CD14-positive monocyte (primary cell): ENCODE measurements at regions not wholly inside any gene's neighbourhood (a gene's known extent, or its start where the extent isn't known, plus 50 kb on each side); places are given as distances from the start of the nearest gene placed in this dataset.

ENCODE experiments used
- DNase-seq, 3 donors: peaks; one replicate each; pipeline ENCODE4 v3.0.0-alpha.2; 2011 to 2022
- H2AFZ ChIP-seq: 2 replicates; pipeline ENCODE4 v1.6.0; 2012; ENCODE audit warnings: mild to moderate bottlenecking, low read depth, low read length, inconsistent platforms; ENCODE audit not compliant: insufficient read depth, poor library complexity, severe bottlenecking
- H3K27ac ChIP-seq, 2 donors: 1 replicate in 1 of 2; 2 replicates in 1 of 2; pipeline ENCODE4 v1.5.1; 2012 to 2013; ENCODE audit warnings: low read length in 2 of 2, control low read depth in 1 of 2, inconsistent platforms in 1 of 2, low read depth in 1 of 2, mild to moderate bottlenecking in 1 of 2
- H3K27me3 ChIP-seq, 2 donors: one replicate each; pipeline versions ENCODE4 v1.6.0 to v1.6.1; 2011 to 2013; ENCODE audit warnings: low read length in 2 of 2; ENCODE audit not compliant: control insufficient read depth in 2 of 2, insufficient read depth in 2 of 2
- H3K36me3 ChIP-seq, 2 donors: replicated peaks in 1 of 2; 1 replicate in 1 of 2; 2 replicates in 1 of 2; pipeline versions ENCODE4 v1.5.1 to v1.6.1; 2012 to 2013; ENCODE audit warnings: low read length in 2 of 2, control low read depth in 1 of 2, inconsistent platforms in 1 of 2, mild to moderate bottlenecking in 1 of 2; ENCODE audit not compliant: insufficient read depth in 2 of 2, control insufficient read depth in 1 of 2
- H3K4me1 ChIP-seq, 2 donors: 1 replicate in 1 of 2; 2 replicates in 1 of 2; pipeline versions ENCODE4 v1.5.1 to v1.6.1; 2012 to 2013; ENCODE audit warnings: low read length in 2 of 2, control low read depth in 1 of 2, inconsistent platforms in 1 of 2, mild to moderate bottlenecking in 1 of 2, moderate library complexity in 1 of 2; ENCODE audit not compliant: insufficient read depth in 2 of 2, control insufficient read depth in 1 of 2
- H3K4me2 ChIP-seq: replicated peaks from 2 replicates; pipeline ENCODE3; 2012; ENCODE audit warnings: low read length, moderate library complexity, mild to moderate bottlenecking; ENCODE audit not compliant: poor library complexity, severe bottlenecking; ENCODE audit errors: extremely low read depth
- H3K4me3 ChIP-seq, 3 experiments: fragments of 200-600 bp in 1 of 3; sonication (generic) in 1 of 3; replicated peaks in 1 of 3; 1 replicate in 2 of 3; 2 replicates in 1 of 3; pipeline ENCODE4 v1.5.1; 2011 to 2013; ENCODE audit warnings: low read length in 3 of 3, mild to moderate bottlenecking in 3 of 3, control low read depth in 2 of 3, low read depth in 2 of 3, inconsistent platforms in 1 of 3, moderate library complexity in 1 of 3
- H3K79me2 ChIP-seq: 2 replicates; pipeline ENCODE4 v1.6.0; 2012; ENCODE audit warnings: mild to moderate bottlenecking, control low read depth, inconsistent platforms, low read length, moderate library complexity; ENCODE audit not compliant: insufficient read depth
- H3K9ac ChIP-seq: 2 replicates; pipeline ENCODE4 v1.6.0; 2017; ENCODE audit warnings: low read length, mild to moderate bottlenecking; ENCODE audit not compliant: insufficient read depth, poor library complexity, severe bottlenecking
- H3K9me3 ChIP-seq, 2 donors: replicated peaks in 1 of 2; 1 replicate in 1 of 2; 2 replicates in 1 of 2; pipeline versions ENCODE4 v1.5.1 to v1.6.1; 2012 to 2013; ENCODE audit warnings: low read length in 2 of 2, control low read depth in 1 of 2; ENCODE audit not compliant: control insufficient read depth in 1 of 2, insufficient read depth in 1 of 2
- H4K20me1 ChIP-seq: 2 replicates; pipeline ENCODE4 v1.6.0; 2012; ENCODE audit warnings: mild to moderate bottlenecking, low read length, control low read depth, moderate library complexity; ENCODE audit not compliant: insufficient read depth
- H3K27ac Mint-ChIP-seq, 7 donors: one replicate each; pipeline ENCODE4 v1.8.0; 2020; ENCODE audit warnings: mild to moderate bottlenecking in 7 of 7, mixed read lengths in 7 of 7, moderate library complexity in 6 of 7, inconsistent platforms in 2 of 7
- H3K27me3 Mint-ChIP-seq, 3 donors: one replicate each; pipeline ENCODE4 v1.8.0; 2021 to 2022; ENCODE audit warnings: low read depth in 3 of 3, mild to moderate bottlenecking in 3 of 3, mixed read lengths in 3 of 3, moderate library complexity in 3 of 3, inconsistent platforms in 1 of 3
- H3K36me3 Mint-ChIP-seq, 2 donors: one replicate each; pipeline ENCODE4 v1.8.0; 2020; ENCODE audit warnings: mixed read lengths in 2 of 2, inconsistent platforms in 1 of 2, mild to moderate bottlenecking in 1 of 2
- H3K4me1 Mint-ChIP-seq: one replicate; pipeline ENCODE4 v1.8.0; 2020; ENCODE audit warnings: mild to moderate bottlenecking, mixed read lengths
- H3K4me3 Mint-ChIP-seq, 2 donors: one replicate each; pipeline ENCODE4 v1.8.0; 2020; ENCODE audit warnings: mild to moderate bottlenecking in 2 of 2, mixed read lengths in 2 of 2, moderate library complexity in 1 of 2
- H3K9me3 Mint-ChIP-seq, 7 donors: one replicate each; pipeline ENCODE4 v1.8.0; 2020 to 2022; ENCODE audit warnings: mixed read lengths in 7 of 7, mild to moderate bottlenecking in 6 of 7, moderate library complexity in 6 of 7, inconsistent platforms in 2 of 7
- CTCF ChIP-seq: fragments of 200-600 bp; IDR thresholded peaks from one replicate; pipeline ENCODE4 v1.8.0; 2022; ENCODE audit warnings: antibody characterized with exemption, mild to moderate bottlenecking
- WGBS: methylation state at CpG from one replicate; pipeline ENCODE4 v1.1.5; 2013; ENCODE audit warnings: missing lambda C conversion rate; ENCODE audit not compliant: insufficient coverage; 5-methylcytosine and 5-hydroxymethylcytosine counted together
- intact Hi-C, 2 donors: fragments of 100-400 bp; cut with micrococcal nuclease; formaldehyde crosslinking; loops; one replicate each; pipeline versions ENCODE4 v1.15.0 to v1.15.1; 2023

DNA sequence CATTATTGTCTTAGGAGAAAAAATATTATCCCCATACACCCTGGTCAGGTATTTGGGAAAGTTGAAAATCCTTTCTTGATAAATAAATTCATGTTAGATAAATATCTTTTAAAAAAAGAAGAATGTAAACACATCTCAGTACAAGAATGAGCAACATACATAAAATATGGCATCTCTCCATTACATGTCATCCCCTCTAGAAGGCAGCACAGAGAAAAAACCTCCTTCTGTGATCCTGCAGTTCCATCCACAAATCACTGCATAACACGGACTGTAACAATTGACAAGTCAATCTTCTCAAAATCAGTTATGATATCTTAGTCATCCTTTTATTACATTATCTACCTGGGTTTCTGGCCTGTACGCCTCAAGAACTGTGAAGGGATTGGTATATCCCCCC lies 683.9 kb upstream of the KLHL1 start:
- no peak overlapping the region for H3K27ac Mint-ChIP-seq
- no peak for TF ChIP-seq CTCF
- no peaks in the 10 kb centered on the region for H3K27me3 Mint-ChIP-seq

GRCh38 chr13:70789751-70790150 lies 681.5 kb upstream of the KLHL1 start:
- intact Hi-C loops, result no loop called here
- no peaks in the 10 kb centered on the region for H4K20me1 ChIP-seq
- Mint-ChIP-seq H3K36me3 (no peaks in the 10 kb centered on the region), H3K27ac (no peak overlapping the region), H3K27me3 (no peaks in the 10 kb centered on the region), H3K9me3 (no peaks in the 10 kb centered on the region), H3K4me1 (no peaks in the 10 kb centered on the region), H3K4me3 (no peak overlapping the region)
- no peak overlapping the region for H3K9ac ChIP-seq
- no peaks in the 10 kb centered on the region for H3K27me3 ChIP-seq
- H3K4me3 ChIP-seq, result no peak overlapping the region
- no peaks in the 10 kb centered on the region for H3K79me2 ChIP-seq
- DNase-seq, result no peak
- no peaks in the 10 kb centered on the region for H3K9me3 ChIP-seq
- no peak overlapping the region for H2AFZ ChIP-seq
- TF ChIP-seq CTCF, result no peak
- H3K4me2 ChIP-seq, result no peak overlapping the region
- H3K27ac ChIP-seq, result no peak overlapping the region
- no peaks in the 10 kb centered on the region for H3K36me3 ChIP-seq
- no peaks in the 10 kb centered on the region for H3K4me1 ChIP-seq

More for the DNA sequence above, 683.9 kb upstream of the KLHL1 start:
- Histone ChIP-seq H3K9ac (no peak overlapping the region), H3K9me3 (no peaks in the 10 kb centered on the region), H2AFZ (no peak overlapping the region), H3K4me1 (no peaks in the 10 kb centered on the region), H3K4me3 (no peak overlapping the region), H3K36me3 (no peaks in the 10 kb centered on the region), H3K27me3 (no peaks in the 10 kb centered on the region), H4K20me1 (no peaks in the 10 kb centered on the region), H3K27ac (no peak overlapping the region), H3K4me2 (no peak overlapping the region), H3K79me2 (no peaks in the 10 kb centered on the region)
- DNase-seq, result no peak
- WGBS, result 100% methylated on average over 1 of the region's 2 CpGs
- Mint-ChIP-seq H3K4me1 (no peaks in the 10 kb centered on the region), H3K9me3 (no peaks in the 10 kb centered on the region), H3K4me3 (no peak overlapping the region), H3K36me3 (no peaks in the 10 kb centered on the region)
- intact Hi-C loops, result no loop called here
